Heart left ventricle (tissue), 16 donors: ENCODE measurements at regions not wholly inside any gene's neighbourhood (a gene's known extent, or its start where the extent isn't known, plus 50 kb on each side); places are given as distances from the start of the nearest gene placed in this dataset.

ENCODE experiments used
- ATAC-seq, 4 donors: fragments of 200-7000 bp; cut with Tn5 transposase; one replicate each; pipeline ENCODE4 v1.9.1; 2020 to 2022; ENCODE audit warnings: moderate library complexity in 4 of 4, mild to moderate bottlenecking in 3 of 4, moderate number of reproducible peaks in 1 of 4
- DNase-seq, 5 donors: peaks; one replicate each; pipeline ENCODE4 v3.0.0-alpha.2; 2020
- H3K27ac ChIP-seq, 12 donors: fragments of 200-600 bp; sonication (generic) in 4 of 12; one replicate each; pipeline versions ENCODE4 v1.5.0 to v1.8.0; 2016 to 2022; ENCODE audit warnings: mild to moderate bottlenecking in 2 of 12
- H3K27me3 ChIP-seq, 9 donors: fragments of 200-600 bp; sonication (generic) in 2 of 9; one replicate each; pipeline versions ENCODE4 v1.5.1 to v1.8.0; 2016 to 2022; ENCODE audit warnings: mild to moderate bottlenecking in 3 of 9
- H3K36me3 ChIP-seq, 9 donors: fragments of 200-600 bp; sonication (generic) in 2 of 9; one replicate each; pipeline versions ENCODE4 v1.5.0 to v1.8.0; 2018 to 2022; ENCODE audit warnings: mild to moderate bottlenecking in 2 of 9
- H3K4me1 ChIP-seq, 12 donors: fragments of 200-600 bp; sonication (generic) in 4 of 12; one replicate each; pipeline versions ENCODE4 v1.5.0 to v1.8.0; 2016 to 2022; ENCODE audit warnings: mild to moderate bottlenecking in 3 of 12
- H3K4me3 ChIP-seq, 12 donors: fragments of 200-600 bp; sonication (generic) in 4 of 12; one replicate each; pipeline versions ENCODE4 v1.5.0 to v1.8.0; 2017 to 2022; ENCODE audit warnings: mild to moderate bottlenecking in 9 of 12, moderate library complexity in 4 of 12
- H3K9me3 ChIP-seq, 12 donors: fragments of 200-600 bp; sonication (generic) in 4 of 12; one replicate each; pipeline versions ENCODE4 v1.5.0 to v1.8.0; 2016 to 2022; ENCODE audit warnings: mild to moderate bottlenecking in 1 of 12
- CTCF ChIP-seq, 12 donors: fragments of 200-600 bp; sonication (generic) in 4 of 12; IDR thresholded peaks; one replicate each; pipeline versions ENCODE4 v1.5.0 to v1.8.0; 2018 to 2022; ENCODE audit warnings: antibody characterized with exemption in 12 of 12, mild to moderate bottlenecking in 5 of 12
- POLR2A ChIP-seq, 2 donors: fragments of 450-650 bp; IDR thresholded peaks; one replicate each; pipeline ENCODE4 v1.6.1; 2017; ENCODE audit warnings: antibody characterized with exemption in 2 of 2, mild to moderate bottlenecking in 2 of 2, moderate library complexity in 2 of 2
- WGBS, 4 donors: extraction: QIAGEN DNeasy Blood & Tissue Kit in 2 of 4; methylation state at CpG; one replicate each; pipeline versions ENCODE4 v1.1.5 to v1.1.7; 2013 to 2018; 5-methylcytosine and 5-hydroxymethylcytosine counted together
- intact Hi-C, 10 donors: fragments of 100-400 bp; cut with DNase I; formaldehyde crosslinking; loops; one replicate each; pipeline versions ENCODE4 v1.11.1 to v1.14.2; 2022
- donor health status: ischemic (EF 13 %, LVEDD 7.1; RV severe dilation, severe dysfunction).
- donor health status: healthy with polysubstance abuse.
- donor health status: DM: no; HTN: yes; CAD: no.
- donor health status: DM: no; HTN: no; CAD: no.
- donor health status: ischemic (EF 25% LVEDD 6.9; RV normal size, moderate dysfunction).
- donor health status: ischemic (EF 25% LVEDD 5.7; RV mildly dilated, moderate dysfunction).
- donor health status: healthy.
- donor health status: DM: yes; HTN: yes; CAD: no.
- donor health status: ischemic (EF 35%, LVEDD 5.7; RV mildly dilated, moderate dysfunction).
- donor health status: nonischemic (EF 11% LVEDD 7.7; RV severe dilation, severe dysfunction).
- donor health status: DM: yes; HTN: yes; CAD: no.
- donor health status: PGD.
- donor health status: ischemic (EF 29% LVEDD 5.4; RV normal size, mild dysfunction).
- donor health status: nonischemic (EF 23%, LVEDD 6.1; RV moderate dilation, normal function).

- Histone ChIP-seq H3K4me3 (no peak overlapping the region), H3K27me3 (no peaks in the 10 kb centered on the region), H3K36me3 (no peaks in the 10 kb centered on the region), H3K4me1 (peaks cover 5 to 48% (median 32%) of the 10 kb centered on the region in 12 donors), H3K9me3 (no peaks in the 10 kb centered on the region), H3K27ac (peak overlapping the region in 6 of 12 donors; percentile 12 to 54 (median 27))
- peak; percentile 80 to 96 (median 94) for ATAC-seq
- TF ChIP-seq POLR2A (IDR thresholded peaks at IDR 0.05): no peak
- intact Hi-C loops: loop anchor here in 2 of 10 donors (10.0 kb wide), 2 partner anchors 127 to 137 kb away; partner anchors contain the start of gene SOCS6 (in 1 of the 2)
- WGBS, 4 donors: 63 to 72% (median 65%) methylated on average over 8 of the region's 8 CpGs
- peak; percentile 67 to 86 (median 76) for DNase-seq
Measured at GRCh38 chr18:70421471-70422390, 132.9 kb downstream of the SOCS6 start.

DNA sequence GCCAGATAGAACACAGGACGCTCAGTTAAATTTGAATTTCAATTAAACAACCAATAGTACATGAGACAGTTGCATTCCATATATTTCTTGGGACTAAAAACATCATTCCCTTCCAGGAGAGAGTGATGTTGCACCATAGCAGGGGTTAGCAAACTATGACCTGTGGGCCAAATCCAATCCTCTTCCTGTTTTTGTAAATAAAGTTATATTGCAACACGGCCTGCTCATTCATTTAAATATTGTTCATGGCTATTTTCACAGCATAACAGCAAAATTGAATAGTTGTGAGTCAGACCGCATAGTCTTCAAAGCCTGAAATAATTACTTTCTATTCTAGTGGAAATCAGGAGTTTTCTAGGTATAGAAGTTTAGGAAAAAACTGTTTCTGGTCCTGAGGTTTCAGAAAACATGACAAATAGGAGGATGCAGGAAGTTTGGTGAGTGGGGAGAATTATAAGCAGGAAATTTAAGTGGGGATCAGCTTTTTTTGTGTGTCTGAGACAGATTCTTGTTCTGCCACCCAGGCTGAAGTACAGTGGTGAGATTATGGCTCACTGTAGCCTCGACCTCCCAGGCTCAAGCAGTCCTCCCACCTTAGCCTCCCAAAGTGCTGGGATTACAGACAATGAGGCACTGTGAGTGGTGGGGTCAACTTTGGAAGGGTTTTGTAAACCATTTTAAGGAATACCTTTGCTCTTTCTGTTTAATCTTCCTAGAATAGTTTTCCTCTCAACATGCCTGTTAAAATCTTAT is 131.5 kb downstream of the SOCS6 start:
- ATAC-seq (no peak), DNase-seq (no peak)
- TF ChIP-seq POLR2A (IDR thresholded peaks at IDR 0.05) (no peak), CTCF (IDR thresholded peaks at IDR 0.05) (no peak)
- Histone ChIP-seq H3K4me1 (peaks cover 5 to 48% (median 32%) of the 10 kb centered on the region in 12 donors), H3K4me3 (no peak overlapping the region), H3K36me3 (no peaks in the 10 kb centered on the region), H3K27ac (peak overlapping the region in 1 of 12 donors; percentile 67), H3K27me3 (no peaks in the 10 kb centered on the region), H3K9me3 (no peaks in the 10 kb centered on the region)
- intact Hi-C loops: loop anchor here in 2 of 10 donors (10.0 kb wide), 2 partner anchors 126 to 136 kb away; partner anchors contain the start of gene SOCS6 (in 1 of the 2)
- 63 to 75% (median 66%) methylated on average over 4 of the region's 4 CpGs for WGBS, 4 donors

DNA sequence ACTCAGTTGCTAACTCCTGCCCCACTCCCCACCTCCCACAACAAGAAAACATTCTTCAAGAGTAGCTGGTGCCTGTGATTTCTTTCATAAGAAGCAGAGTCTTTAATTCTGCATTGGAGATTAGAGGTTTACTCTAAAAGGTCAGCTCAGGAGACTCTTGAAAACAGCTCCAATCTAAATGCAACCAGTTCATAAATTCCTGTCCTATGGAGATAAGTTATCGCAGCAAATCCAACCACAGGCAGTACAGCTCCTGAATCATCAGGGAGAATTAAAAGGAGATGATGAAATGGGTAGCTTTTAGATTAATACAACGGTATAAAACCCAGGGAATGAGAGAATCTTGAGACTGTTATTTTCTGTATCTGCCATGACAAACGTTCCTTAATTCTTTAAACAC is 130.7 kb downstream of the SOCS6 start:
- Histone ChIP-seq H3K36me3 (no peaks in the 10 kb centered on the region), H3K4me1 (peaks cover 5 to 50% (median 32%) of the 10 kb centered on the region in 12 donors), H3K9me3 (no peaks in the 10 kb centered on the region), H3K27me3 (no peaks in the 10 kb centered on the region), H3K27ac (no peak overlapping the region), H3K4me3 (no peak overlapping the region)
- 34 to 53% (median 39%) methylated on average over 3 of the region's 3 CpGs for WGBS, 4 donors
- intact Hi-C loops: no loop called here
- no peak for TF ChIP-seq CTCF (IDR thresholded peaks at IDR 0.05)
- no peak for TF ChIP-seq POLR2A (IDR thresholded peaks at IDR 0.05)
- ATAC-seq (no peak), DNase-seq (no peak)

GRCh38 chr18:70418546-70419311 is 129.9 kb downstream of the SOCS6 start:
- Histone ChIP-seq H3K27ac (no peak overlapping the region), H3K4me3 (no peak overlapping the region), H3K4me1 (peaks cover 5 to 50% (median 33%) of the 10 kb centered on the region in 12 donors), H3K36me3 (no peaks in the 10 kb centered on the region), H3K9me3 (no peaks in the 10 kb centered on the region), H3K27me3 (no peaks in the 10 kb centered on the region)
- ATAC-seq: no peak
- 85 to 88% (median 86%) methylated on average over 12 of the region's 12 CpGs for WGBS, 4 donors
- intact Hi-C loops: no loop called here
- no peak for TF ChIP-seq POLR2A (IDR thresholded peaks at IDR 0.05)
- no peak for TF ChIP-seq CTCF (IDR thresholded peaks at IDR 0.05)
- no peak for DNase-seq
